Activated CD4-positive, alpha-beta T cell treated with anti-CD3 and anti-CD28 coated beads, Interleukin-2, amount 50 U/mL, for 24 hours (primary cell): ENCODE measurements at regions not wholly inside any gene's neighbourhood (a gene's known extent, or its start where the extent isn't known, plus 50 kb on each side); places are given as distances from the start of the nearest gene placed in this dataset.
"Not testable (repeated sequence)": the region's sequence is repeated elsewhere in the genome, so short reads cannot be mapped to it uniquely, and the experiment has no call there.

ENCODE experiments used
- DNase-seq, 2 donors: peaks; one replicate each; pipeline ENCODE4 v3.0.0-alpha.2; 2020; ENCODE audit warnings: low read depth in 1 of 2, low spot score in 1 of 2

- no peak for DNase-seq
These were observed 1165.5 kb upstream of the SLC39A10 start for GRCh38 chr2:194491409-194492115.

GRCh38 chr2:194486326-194486725 is 1170.7 kb upstream of the SLC39A10 start:
- DNase-seq = no peak

DNA sequence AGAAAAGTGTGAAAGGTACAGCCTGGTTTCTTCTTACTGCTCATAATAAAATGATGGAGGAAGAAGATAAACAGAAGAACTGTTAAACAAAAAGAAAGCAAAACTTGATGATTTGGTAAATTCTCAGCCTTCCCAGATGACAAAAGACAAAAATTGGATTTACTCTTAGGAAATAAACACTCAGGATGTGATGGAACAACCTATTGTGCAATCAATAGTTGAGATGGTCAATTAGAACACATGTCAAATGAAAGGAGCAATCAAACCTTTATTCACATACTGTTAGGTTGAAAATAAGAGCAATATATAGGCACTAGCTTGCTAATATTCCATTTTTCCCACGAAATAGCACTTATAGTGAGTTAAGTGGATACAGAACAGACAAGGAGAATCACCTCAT is 1174.0 kb upstream of the SLC39A10 start:
- DNase-seq = no peak

GRCh38 chr2:194465641-194466040 is 1191.4 kb upstream of the SLC39A10 start:
- DNase-seq = no peak

DNA sequence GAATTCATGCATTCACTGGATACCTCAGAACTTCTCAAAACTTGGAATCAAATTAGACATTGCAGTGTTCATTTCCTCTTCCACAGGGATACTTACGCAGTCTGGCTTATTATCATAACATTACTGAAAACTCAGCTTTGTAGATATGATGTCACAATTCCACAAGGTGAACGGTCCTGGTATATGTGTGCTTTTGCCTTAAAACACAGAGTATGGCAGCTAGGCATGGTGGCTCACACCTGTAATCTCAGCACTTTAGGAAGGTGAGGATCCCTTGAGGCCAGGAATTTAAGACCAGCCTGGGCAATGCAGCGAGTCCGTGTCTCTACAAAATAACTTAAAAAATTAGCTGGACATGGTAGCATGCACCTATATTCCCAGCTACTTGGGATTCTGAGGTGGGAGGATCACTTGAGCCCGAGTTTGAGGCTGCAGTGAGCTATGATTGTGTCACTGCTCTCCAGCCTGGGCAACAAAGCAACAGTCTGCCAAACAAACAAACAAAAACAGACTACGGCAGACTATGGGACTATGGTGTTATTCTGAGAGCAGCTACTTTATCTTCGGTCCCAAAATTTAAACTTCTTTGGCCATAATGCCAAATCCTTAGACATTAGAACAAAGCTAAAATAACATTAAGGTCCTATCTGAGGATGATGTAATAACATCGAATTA is 1191.9 kb upstream of the SLC39A10 start:
- no peak for DNase-seq

DNA sequence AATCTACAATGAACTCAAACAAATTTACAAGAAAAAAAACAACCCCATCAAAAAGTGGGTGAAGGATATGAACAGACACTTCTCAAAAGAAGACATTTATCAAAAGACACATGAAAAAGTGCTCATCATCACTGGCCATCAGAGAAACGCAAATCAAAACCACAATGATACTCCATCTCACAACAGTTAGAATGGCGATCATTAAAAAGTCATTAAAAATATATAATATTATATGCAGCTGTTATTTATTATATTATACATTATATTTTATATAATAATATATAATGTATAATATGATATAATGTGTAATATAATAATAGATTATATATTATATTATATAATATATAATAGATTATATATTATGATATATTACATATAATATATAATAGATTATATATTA is 1194.1 kb upstream of the SLC39A10 start:
- DNase-seq = not testable (repeated sequence)

- DNase-seq = no peak
These were observed 1201.7 kb upstream of the SLC39A10 start for GRCh38 chr2:194455358-194455757.

- no peak for DNase-seq
These were observed 1204.5 kb upstream of the SLC39A10 start for GRCh38 chr2:194452504-194452903.

DNA sequence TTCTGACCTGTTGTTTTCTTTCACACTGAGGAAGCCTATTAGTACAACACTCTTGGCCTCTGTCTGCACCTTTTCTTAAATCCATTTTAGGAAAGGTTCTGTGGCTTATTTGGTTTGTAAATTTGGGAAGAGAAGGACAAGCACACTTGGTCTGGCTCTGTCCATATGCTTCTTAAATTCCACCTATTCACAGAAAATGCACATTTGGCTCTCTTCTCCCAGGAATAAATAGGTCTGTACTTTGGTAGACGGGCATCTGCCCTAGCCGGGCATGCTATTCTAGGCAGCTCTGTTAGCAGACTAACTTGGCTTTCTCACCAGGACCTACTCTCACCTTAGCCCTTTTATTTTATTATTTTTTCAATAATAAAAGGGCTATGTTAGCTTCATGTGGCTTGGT is 1211.8 kb upstream of the SLC39A10 start:
- DNase-seq = no peak

DNA sequence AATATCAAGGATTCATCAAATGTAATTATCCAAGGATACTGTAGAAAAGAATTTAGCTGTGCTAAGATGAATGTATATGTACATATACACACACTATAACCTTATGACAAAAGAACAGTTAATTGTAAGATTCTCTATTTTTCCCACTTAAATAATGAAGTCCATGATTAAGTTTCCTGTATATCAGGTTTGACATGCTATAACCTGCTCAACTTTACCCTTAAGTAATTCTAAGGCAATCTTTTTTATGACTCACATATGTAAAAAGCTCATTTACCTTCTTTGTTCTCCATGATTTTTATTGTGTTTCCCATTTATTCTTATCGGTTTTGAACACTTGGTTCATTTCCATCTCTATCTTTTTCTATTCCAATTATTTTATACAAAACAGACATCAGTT is 1213.1 kb upstream of the SLC39A10 start:
- DNase-seq = no peak

DNA sequence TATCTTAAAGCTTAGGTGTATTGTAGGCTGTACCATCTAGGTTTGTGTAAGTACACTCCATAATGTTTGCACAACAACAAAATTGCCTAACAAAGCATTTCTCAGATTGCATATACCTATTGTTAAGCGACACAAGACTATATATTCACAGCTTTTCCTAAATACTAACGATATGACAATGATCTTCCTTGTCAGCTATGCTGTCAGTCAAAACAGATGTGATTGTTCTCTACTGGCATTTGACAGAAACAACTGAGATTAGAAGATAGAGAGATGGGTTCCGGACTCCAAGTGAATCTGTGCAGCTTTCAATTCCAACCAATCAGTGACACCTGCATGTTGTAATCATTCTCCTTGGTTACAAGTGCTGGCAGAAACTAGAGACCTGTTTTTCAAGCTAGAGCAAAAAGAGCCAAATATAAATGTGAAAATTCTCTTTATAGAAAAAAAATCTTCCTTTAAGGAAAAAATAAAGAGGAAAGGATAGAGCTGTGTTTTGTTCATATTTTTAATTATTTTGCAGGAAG is 1232.3 kb upstream of the SLC39A10 start:
- no peak for DNase-seq

- DNase-seq = no peak
These were observed 1245.8 kb upstream of the SLC39A10 start for GRCh38 chr2:194411221-194411620.

DNA sequence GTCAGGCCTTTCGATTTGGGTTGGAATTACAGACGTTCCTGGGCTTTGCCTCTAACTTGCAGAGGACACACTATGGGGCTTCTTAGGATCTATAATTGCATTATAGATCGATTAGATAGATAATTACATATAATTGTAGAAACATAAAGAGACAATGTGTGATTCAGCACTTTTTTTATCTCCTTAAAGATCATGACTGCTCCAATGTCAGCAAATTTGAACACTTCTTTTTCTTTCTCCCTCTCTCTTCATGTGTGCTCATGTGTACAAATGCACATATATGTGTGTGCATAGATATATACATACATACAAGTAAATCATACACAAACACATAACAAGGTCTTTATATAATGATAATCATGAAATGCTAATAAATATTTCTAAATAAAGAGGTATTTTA is 1261.2 kb upstream of the SLC39A10 start:
- DNase-seq = no peak

DNA sequence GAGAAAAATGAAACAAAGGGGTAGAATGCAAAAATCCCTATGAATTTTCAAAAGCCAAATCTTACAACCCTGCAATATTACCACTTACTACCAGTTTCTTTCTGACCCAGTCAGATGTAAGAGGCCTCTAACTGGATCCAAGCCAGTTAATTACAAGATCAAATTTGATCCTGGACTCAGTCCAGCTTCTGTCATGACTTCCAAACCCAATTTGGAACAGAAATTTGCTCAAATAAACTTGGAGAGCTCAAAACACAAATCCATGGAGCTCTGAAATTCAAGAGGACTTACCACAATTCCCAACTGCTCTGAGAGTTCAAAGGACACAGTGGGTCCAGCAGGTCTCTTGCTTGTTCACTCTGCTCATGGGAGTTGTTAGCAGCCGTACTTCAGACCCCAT is 1271.7 kb upstream of the SLC39A10 start:
- DNase-seq = no peak

DNA sequence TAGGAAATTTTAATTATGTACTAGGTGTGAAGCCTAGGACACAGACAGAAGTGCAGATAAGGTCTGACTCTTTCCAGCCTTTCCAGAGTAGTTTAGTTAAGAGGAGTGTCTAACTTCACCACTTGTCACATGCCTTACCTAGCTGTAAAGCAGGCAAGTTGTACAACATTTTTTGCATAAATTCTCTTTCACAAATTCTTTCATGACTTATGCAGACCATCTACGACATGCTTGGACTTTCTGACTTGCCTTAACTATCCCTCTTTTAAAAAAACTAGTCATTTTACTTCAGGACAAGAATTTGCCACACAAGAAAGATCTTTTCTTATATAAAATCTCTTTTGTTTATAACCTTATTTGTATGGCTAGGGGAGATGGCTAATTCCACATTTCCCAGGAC is 1273.6 kb upstream of the SLC39A10 start:
- DNase-seq = no peak

GRCh38 chr2:194382221-194382620 is 1274.8 kb upstream of the SLC39A10 start:
- DNase-seq = no peak

GRCh38 chr2:194380011-194380410 is 1277.0 kb upstream of the SLC39A10 start:
- no peak for DNase-seq

- not testable (repeated sequence) for DNase-seq
These were observed 1289.6 kb upstream of the SLC39A10 start for GRCh38 chr2:194367390-194367789.

DNA sequence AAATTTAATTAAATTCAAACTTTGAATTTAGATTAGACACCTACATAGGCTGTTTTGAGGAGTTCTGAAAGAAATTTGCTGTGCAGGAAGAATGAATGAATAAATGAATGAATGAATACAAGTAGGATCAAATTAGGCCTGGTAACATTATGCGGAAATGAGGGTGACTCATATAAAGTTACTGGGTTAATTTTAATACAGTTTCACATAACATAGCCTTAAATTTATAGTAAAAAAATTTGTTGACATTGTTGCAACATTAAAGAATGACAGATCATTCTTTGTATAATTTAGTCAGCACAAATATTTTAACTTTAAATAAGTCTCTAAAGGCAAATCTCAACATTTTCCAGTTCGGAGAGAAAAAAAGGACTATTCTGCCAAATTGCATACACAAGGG is 1293.1 kb upstream of the SLC39A10 start:
- no peak for DNase-seq

DNA sequence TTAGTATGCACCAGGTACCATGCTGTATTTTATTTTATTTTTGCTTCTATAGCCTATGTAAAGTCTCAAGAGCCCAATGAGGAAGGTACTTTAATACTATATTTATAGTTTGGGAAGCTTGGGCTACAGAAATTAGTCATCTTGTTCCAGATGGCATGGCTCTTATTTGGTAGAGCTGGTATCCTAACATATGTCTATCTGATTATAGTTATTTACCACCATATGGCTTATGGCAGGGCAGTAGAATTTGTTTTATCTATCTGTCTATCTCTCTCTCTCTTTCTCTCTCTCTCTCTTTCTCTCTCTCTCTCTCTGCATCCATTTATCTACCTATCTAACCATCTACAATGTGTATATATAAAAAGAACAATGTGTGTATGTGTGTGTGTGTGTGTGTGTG is 1293.7 kb upstream of the SLC39A10 start:
- no peak for DNase-seq

- DNase-seq = no peak
These were observed 1304.5 kb upstream of the SLC39A10 start for GRCh38 chr2:194352505-194352904.

DNA sequence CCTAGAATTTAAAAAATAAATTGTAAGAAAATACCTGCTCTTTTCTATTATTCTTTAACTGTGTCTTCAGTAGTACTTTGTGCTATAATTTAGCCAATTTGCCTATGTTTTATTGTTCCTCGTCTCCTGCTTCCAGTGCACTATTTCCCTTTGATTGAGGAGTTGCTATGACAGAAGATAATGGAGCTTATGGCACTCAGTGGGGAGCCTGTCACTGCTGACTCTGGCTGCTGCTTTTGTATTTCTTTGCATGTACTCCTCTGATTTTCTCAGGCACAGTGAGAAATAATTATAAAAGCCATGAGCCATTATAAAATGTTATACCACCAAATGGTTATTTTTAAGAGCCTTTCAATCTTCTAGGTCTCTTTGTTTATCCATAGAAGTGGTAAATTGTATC is 1310.8 kb upstream of the SLC39A10 start:
- no peak for DNase-seq

DNA sequence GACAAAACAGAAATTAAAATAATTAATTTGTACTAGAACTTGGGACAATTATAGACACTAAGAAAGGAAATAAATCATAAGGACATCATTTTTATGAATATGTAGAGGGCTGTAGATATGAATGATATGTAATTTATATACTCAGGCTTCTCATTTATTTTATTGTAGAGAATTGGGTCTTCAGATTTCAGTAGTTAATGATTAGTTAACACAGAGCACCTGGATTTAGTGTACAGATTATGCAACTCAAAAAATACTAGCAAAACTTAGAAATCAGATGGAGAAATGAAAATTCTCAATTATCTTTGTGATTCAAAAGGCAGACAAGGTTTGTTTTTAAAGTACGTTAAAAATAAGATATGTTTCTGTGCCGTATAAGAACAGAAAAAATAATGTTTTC is 1311.7 kb upstream of the SLC39A10 start:
- no peak for DNase-seq
